Liver (tissue), 8 donors: ENCODE measurements at regions not wholly inside any gene's neighbourhood (a gene's known extent, or its start where the extent isn't known, plus 50 kb on each side); places are given as distances from the start of the nearest gene placed in this dataset.

Experiments used
- DNase-seq: peaks from one replicate; pipeline ENCODE4 v3.0.0-alpha.2; 2017; ENCODE audit warnings: low spot score
- H3K27ac ChIP-seq, 2 donors: one replicate each; pipeline ENCODE4 v1.7.0; 2013; ENCODE audit warnings: inconsistent platforms in 2 of 2, low read length in 2 of 2, control low read depth in 1 of 2, low read depth in 1 of 2, mild to moderate bottlenecking in 1 of 2
- H3K27me3 ChIP-seq, 4 donors: one replicate each; pipeline versions ENCODE4 v1.6.1 to v1.7.0; 2013; ENCODE audit warnings: low read length in 3 of 4, inconsistent platforms in 1 of 4, mild to moderate bottlenecking in 1 of 4, moderate library complexity in 1 of 4; ENCODE audit not compliant: control insufficient read depth in 4 of 4, insufficient read depth in 4 of 4
- H3K36me3 ChIP-seq, 4 donors: one replicate each; pipeline versions ENCODE4 v1.6.1 to v1.7.0; 2013; ENCODE audit warnings: low read length in 3 of 4, mild to moderate bottlenecking in 3 of 4, low read depth in 1 of 4, moderate library complexity in 1 of 4; ENCODE audit not compliant: control insufficient read depth in 4 of 4, insufficient read depth in 3 of 4
- H3K4me1 ChIP-seq, 4 donors: one replicate each; pipeline versions ENCODE4 v1.6.1 to v1.7.0; 2013; ENCODE audit warnings: low read length in 3 of 4, mild to moderate bottlenecking in 3 of 4, moderate library complexity in 1 of 4; ENCODE audit not compliant: control insufficient read depth in 4 of 4, insufficient read depth in 4 of 4
- H3K4me3 ChIP-seq, 3 donors: one replicate each; pipeline versions ENCODE4 v1.6.1 to v1.7.0; 2013; ENCODE audit warnings: low read length in 3 of 3, control low read depth in 1 of 3, low read depth in 1 of 3, mild to moderate bottlenecking in 1 of 3
- H3K9ac ChIP-seq, 2 donors: one replicate each; pipeline ENCODE4 v1.7.0; 2013; ENCODE audit warnings: low read length in 2 of 2, mild to moderate bottlenecking in 2 of 2, moderate library complexity in 2 of 2, control low read depth in 1 of 2, low read depth in 1 of 2
- H3K9me3 ChIP-seq, 4 donors: one replicate each; pipeline versions ENCODE4 v1.6.1 to v1.7.0; 2013; ENCODE audit warnings: low read length in 3 of 4; ENCODE audit not compliant: control insufficient read depth in 4 of 4
- ATF3 ChIP-seq: IDR thresholded peaks from 2 replicates; pipeline ENCODE4 v1.6.1; 2016; ENCODE audit warnings: antibody characterized with exemption
- CTCF ChIP-seq: fragments of 150-350 bp; IDR thresholded peaks from 2 replicates; pipeline ENCODE4 v1.5.1; 2017; ENCODE audit warnings: improper control_type of control experiment, low read depth, low read length; ENCODE audit not compliant: missing input control
- EGR1 ChIP-seq, 2 donors: IDR thresholded peaks; 2 replicates each; pipeline ENCODE4 v1.6.1; 2016 to 2018; ENCODE audit warnings: antibody characterized with exemption in 2 of 2, low read depth in 2 of 2
- FOXA1 ChIP-seq: IDR thresholded peaks from 2 replicates; pipeline ENCODE4 v1.6.1; 2016; ENCODE audit warnings: antibody characterized with exemption
- FOXA2 ChIP-seq: IDR thresholded peaks from 2 replicates; pipeline ENCODE4 v1.6.1; 2016; ENCODE audit warnings: antibody characterized with exemption
- GABPA ChIP-seq, 2 donors: IDR thresholded peaks in 1 of 2; conservative IDR thresholded peaks in 1 of 2; 2 replicates each; pipeline ENCODE4 v1.6.1; 2016; ENCODE audit warnings: antibody characterized with exemption in 2 of 2, mild to moderate bottlenecking in 1 of 2, moderate library complexity in 1 of 2
- HNF4A ChIP-seq, 2 donors: conservative IDR thresholded peaks; 2 replicates each; pipeline ENCODE4 v1.6.1; 2016; ENCODE audit warnings: antibody characterized with exemption in 2 of 2, mild to moderate bottlenecking in 2 of 2
- HNF4G ChIP-seq: IDR thresholded peaks from 2 replicates; pipeline ENCODE4 v1.6.1; 2016; ENCODE audit warnings: antibody characterized with exemption
- JUND ChIP-seq, 2 donors: IDR thresholded peaks; 2 replicates each; pipeline ENCODE4 v1.6.1; 2016; ENCODE audit warnings: antibody characterized with exemption in 2 of 2
- MAX ChIP-seq: IDR thresholded peaks from 2 replicates; pipeline ENCODE4 v1.6.1; 2016; ENCODE audit warnings: antibody characterized with exemption
- NR2F2 ChIP-seq: IDR thresholded peaks from 2 replicates; pipeline ENCODE4 v1.6.1; 2016; ENCODE audit warnings: antibody characterized with exemption
- RAD21 ChIP-seq, 2 donors: IDR thresholded peaks; 2 replicates each; pipeline ENCODE4 v1.6.1; 2016; ENCODE audit warnings: antibody characterized with exemption in 2 of 2, mild to moderate bottlenecking in 2 of 2
- REST ChIP-seq: IDR thresholded peaks from 2 replicates; pipeline ENCODE4 v1.6.1; 2016; ENCODE audit warnings: antibody characterized with exemption, mild to moderate bottlenecking
- RXRA ChIP-seq, 2 donors: IDR thresholded peaks; 2 replicates each; pipeline ENCODE4 v1.6.1; 2017 to 2018; ENCODE audit warnings: antibody characterized with exemption in 2 of 2, mild to moderate bottlenecking in 1 of 2
- SP1 ChIP-seq: IDR thresholded peaks from 2 replicates; pipeline ENCODE4 v1.6.1; 2018; ENCODE audit warnings: antibody characterized with exemption, mild to moderate bottlenecking
- TAF1 ChIP-seq: conservative IDR thresholded peaks from 2 replicates; pipeline ENCODE4 v1.6.1; 2016; ENCODE audit warnings: antibody characterized with exemption, mild to moderate bottlenecking
- YY1 ChIP-seq: IDR thresholded peaks from 2 replicates; pipeline ENCODE4 v1.6.1; 2016; ENCODE audit warnings: antibody characterized with exemption, mild to moderate bottlenecking
- ZBTB33 ChIP-seq: IDR thresholded peaks from 2 replicates; pipeline ENCODE4 v1.6.1; 2016; ENCODE audit warnings: antibody characterized with exemption
- WGBS: extraction: QIAGEN DNeasy Blood & Tissue Kit; methylation state at CpG from one replicate; pipeline ENCODE4 v1.1.7; 2013; 5-methylcytosine and 5-hydroxymethylcytosine counted together
- donor health status: healthy.
- donor health status: healthy.
- donor health status: healthy.
- donor health status: healthy.
- donor health status: healthy.

GRCh38 chr4:27629532-27630225 lies 769.0 kb downstream of the STIM2 start:
- no peak overlapping the region for H3K27ac ChIP-seq
- H3K9me3 ChIP-seq: no peaks in the 10 kb centered on the region
- no peaks in the 10 kb centered on the region for H3K4me1 ChIP-seq
- DNase-seq: no peak
- no peaks in the 10 kb centered on the region for H3K36me3 ChIP-seq
- 70% methylated on average over 7 of the region's 7 CpGs for WGBS
- no peaks in the 10 kb centered on the region for H3K27me3 ChIP-seq
- no peak overlapping the region for H3K9ac ChIP-seq
- TF ChIP-seq FOXA2 (no peak), RAD21 (IDR thresholded peaks at IDR 0.05) (no peak), MAX (no peak), YY1 (no peak)
- no peak overlapping the region for H3K4me3 ChIP-seq

- H3K9ac ChIP-seq: no peak overlapping the region
- WGBS: 77% methylated on average over 6 of the region's 6 CpGs
- DNase-seq: no peak
Measured at GRCh38 chr4:27635936-27636913, 775.6 kb downstream of the STIM2 start.

More at GRCh38 chr4:27635936-27636913, 775.6 kb downstream of the STIM2 start:
- TF ChIP-seq REST (no peak), RAD21 (IDR thresholded peaks at IDR 0.05) (no peak), SP1 (no peak), NR2F2 (no peak), MAX (no peak), FOXA1 (no peak), ATF3 (no peak), CTCF (no peak), TAF1 (no peak), ZBTB33 (no peak), YY1 (no peak), FOXA2 (no peak), JUND (IDR thresholded peaks at IDR 0.05) (no peak), GABPA (IDR thresholded peaks at IDR 0.05 in 1 of 2, conservative IDR thresholded peaks at IDR 0.05 in 1 of 2) (no peak), HNF4A (conservative IDR thresholded peaks at IDR 0.05) (no peak), HNF4G (no peak), RXRA (IDR thresholded peaks at IDR 0.05) (no peak), EGR1 (IDR thresholded peaks at IDR 0.05; ENCODE audit: low read depth in 2 of 2) (no peak)
- Histone ChIP-seq H3K27me3 (no peaks in the 10 kb centered on the region), H3K4me1 (no peaks in the 10 kb centered on the region), H3K36me3 (no peaks in the 10 kb centered on the region), H3K27ac (no peak overlapping the region), H3K9me3 (no peaks in the 10 kb centered on the region), H3K4me3 (no peak overlapping the region)
